GM19351 (cell line): ENCODE measurements at regions not wholly inside any gene's neighbourhood (a gene's known extent, or its start where the extent isn't known, plus 50 kb on each side); places are given as distances from the start of the nearest gene placed in this dataset.
"Not testable (repeated sequence)": the region's sequence is repeated elsewhere in the genome, so short reads cannot be mapped to it uniquely, and the experiment has no call there.

ENCODE experiments used
- ATAC-seq: cut with Tn5 transposase; IDR thresholded peaks from one replicate; pipeline ENCODE4 v1.9.1; 2021; ENCODE audit warnings: mild to moderate bottlenecking, moderate library complexity; ENCODE audit not compliant: unreplicated experiment

DNA sequence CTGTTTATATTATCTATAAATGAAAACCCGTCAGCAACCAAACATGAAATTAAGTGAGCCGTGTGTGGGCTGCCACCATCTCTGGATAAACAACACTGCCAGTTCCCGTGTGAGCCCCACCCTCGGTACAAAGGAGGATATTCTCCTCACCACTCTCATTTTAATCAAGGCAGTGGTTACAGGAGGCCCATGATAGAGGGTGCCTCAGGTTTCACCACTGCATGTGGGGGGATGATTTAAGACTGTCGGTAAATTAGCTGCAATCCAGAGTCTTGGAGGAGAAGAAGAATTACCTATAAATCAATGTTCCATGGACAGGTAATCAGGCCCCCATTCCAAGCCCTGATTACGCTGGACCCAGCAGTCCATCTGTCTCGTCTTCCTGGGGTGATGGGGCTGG is 361.6 kb upstream of the SULF2 start:
- ATAC-seq: no peak

DNA sequence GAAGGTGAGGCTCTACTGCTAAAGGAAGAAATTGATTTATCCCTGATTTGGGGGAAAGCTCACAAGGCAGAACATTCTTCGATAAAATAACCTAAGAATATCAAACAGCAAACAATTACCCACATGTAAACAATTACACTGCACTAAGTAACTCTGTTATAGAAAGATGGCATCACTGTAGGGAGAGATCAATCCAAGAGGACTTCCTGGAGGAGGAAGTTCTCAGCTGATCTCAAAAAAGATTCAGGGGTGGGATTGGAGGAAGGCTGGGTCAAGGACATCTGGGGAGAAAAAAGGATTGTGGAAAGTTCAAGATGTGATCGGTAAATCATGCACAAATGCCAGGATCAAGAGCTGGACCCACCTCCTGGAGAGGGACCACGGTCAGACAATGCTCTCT is 361.0 kb upstream of the SULF2 start:
- no peak for ATAC-seq

DNA sequence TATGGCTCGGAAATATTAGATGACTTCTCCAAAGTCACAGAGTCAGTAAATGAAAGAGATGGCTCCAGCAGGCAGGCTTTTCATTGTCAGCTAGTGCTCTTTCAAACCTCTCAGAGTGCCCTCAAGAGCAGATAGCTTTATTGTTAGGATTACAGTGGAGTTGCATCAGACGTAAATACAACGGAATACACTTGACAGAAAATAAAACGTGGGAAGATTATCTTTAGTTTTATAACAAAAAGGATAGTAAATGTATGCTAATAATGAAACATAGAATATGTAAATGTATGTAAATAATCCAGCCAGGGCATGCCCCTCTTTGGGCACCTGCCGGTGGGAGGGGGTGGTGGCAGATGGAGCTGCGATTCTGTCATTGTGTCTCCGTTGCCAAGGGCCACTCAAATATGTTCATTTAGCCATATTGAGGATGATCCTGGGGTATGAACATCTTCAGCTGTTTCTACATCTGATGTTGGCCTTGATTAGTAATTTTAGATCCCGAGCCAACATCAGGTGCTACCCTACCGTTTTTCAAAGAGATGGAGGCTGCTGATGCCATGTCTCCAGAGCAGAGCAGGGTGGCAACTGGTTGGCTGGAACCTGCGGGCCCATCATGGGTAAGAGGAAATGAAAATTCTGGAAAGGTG is 358.3 kb upstream of the SULF2 start:
- ATAC-seq: no peak

DNA sequence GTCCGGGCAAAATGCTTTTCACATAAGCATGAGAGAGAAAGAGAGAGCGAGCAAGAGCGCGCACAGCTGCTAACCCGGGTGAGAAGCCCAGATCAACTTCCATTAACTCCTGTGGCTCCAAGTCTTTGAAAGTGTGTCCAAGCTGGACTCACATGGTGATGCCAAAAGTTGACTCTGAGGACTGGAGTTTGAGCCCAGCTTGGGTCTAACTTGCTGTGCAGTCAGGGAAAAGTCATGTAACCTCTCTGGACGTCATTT is 357.2 kb upstream of the SULF2 start:
- ATAC-seq: no peak

DNA sequence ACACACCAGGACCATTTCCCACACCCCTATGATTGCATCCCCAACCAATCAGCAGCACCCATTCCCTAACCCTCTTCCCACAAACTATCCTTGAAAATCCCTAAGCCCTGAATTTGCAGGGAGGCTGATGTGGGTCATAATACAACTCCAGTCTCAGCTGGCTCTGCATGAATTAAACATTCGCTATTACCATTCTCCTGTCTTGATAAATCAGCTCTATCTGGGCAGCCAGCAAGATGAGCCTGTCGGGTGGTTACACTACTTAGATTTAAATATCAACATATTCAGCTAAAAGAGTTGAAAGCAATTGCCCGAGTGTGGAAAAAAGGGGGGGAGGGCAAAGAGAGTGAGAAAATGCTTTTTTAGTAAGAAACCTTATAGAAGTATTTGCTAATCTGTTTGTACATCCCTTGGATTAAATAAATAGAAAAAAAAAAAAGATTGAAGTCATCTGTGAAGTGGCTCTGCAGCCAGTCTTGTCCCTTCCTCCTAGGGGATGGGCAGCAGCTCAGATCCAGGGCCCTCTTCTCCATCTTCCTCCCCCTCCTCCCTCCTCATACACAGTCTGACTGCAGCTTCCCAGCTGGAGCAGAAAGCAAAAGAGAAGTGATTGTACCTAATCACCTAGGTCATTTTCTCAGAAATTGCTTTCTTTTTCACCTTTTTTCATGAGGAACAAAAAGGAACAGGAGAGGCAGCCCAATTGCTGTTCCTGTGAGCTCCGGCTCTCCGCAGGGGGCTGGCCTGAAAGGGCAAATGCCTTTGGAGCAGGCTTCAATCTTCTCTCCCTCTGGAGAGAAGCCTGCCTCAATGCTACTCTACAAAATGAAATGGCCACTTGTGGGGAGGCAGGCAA is 356.6 kb upstream of the SULF2 start:
- no peak for ATAC-seq

DNA sequence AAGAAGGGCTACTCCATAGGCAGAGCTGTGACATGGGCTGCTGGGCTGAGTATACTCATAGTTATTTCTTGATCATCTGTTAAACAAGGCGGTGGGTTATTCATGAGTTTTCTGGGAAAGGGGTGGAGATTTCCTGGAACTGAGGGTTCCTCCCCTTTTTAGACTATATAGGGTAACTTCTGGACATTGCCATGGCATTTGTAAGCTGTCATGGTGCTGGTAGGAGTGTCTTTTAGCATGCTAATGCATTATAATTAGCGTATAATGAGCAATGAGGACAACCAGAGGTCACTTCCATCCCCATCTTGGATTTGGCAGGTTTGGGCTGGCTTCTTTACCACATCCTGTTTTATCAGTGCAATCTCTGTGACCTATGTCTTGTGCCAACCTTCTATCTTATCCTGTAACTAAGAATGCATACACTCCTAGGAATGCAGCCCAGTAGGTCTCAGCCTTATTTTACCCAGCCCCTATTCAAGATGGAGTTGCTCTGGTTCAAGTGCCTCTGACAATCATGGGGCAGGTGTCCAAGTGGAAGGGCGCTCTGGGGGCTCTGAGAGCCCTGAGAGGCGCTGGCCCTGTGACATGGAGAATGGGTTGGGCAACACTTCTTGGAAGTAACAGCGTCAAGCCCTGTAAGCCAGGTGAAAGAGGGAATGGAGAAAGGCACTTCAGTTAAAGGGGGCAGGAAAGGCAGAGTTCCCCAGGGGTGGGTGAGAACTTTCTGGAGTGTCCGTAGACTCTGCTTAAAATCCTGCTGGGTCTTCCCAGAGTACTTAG is 354.2 kb upstream of the SULF2 start:
- ATAC-seq: no peak

DNA sequence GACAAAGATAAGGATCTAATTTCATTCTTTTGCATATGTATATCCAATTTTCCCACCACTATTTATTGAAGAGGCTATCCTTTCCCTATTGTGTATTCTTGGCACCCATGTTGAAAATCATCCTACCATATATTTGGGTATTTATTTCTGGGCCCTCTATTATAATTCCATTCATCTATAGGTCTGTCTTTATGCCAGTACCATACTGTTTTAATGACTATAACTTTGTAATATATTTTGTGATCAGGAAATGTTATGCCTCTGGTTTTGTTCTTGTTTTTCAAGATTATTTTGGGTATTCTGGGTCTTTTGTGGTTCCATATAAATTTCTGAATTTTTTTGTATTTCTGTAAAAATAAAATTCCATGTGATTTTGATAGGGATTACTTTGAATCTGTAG is 347.6 kb upstream of the SULF2 start:
- ATAC-seq: no peak

DNA sequence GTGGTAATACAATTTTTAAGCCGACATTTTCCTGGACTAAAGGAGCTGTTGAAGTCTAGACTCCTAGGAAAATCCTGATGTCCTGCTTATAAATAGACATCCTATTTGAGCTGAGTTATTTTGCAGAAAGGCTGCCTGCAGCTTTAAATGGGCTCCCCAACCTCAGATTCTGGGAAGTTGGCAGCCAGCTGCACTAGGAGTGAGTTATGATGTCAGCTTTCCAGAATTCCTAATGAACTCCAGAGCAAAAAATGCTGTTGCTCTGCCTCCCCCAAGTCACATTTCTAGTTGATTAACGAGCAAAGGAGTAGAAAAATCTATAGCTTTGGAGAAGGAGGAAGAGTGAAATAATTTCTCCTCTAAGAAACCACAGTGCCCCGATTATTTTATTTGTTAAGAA is 346.3 kb upstream of the SULF2 start:
- ATAC-seq: no peak

DNA sequence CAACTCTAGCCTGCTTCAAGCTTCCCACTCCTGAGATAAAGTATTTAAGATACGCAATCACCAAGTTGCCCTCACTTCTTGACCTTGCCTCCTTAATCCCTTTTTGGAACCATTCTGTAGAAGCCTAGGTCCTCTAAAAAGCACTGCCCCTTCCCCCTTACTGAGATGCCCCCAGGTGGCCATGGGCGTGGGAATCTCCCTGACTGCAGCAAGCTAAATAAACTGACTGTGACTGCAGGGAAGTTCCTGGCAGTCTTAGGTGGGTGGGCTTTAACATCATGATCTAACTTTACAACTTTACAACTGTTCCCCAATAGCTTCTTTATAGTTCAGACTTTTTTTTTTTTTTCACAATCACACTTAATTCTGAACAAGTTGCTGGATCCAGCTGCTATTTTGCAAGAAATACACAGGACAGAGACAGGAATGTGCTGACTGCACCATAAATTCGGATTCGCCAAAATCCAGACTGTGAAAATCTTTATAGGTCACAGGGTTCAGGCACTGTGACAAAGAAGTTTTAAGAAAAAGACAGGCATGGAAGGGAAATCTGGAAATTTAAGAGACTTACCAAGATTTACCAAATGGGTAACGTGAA is 344.2 kb upstream of the SULF2 start:
- ATAC-seq: no peak

DNA sequence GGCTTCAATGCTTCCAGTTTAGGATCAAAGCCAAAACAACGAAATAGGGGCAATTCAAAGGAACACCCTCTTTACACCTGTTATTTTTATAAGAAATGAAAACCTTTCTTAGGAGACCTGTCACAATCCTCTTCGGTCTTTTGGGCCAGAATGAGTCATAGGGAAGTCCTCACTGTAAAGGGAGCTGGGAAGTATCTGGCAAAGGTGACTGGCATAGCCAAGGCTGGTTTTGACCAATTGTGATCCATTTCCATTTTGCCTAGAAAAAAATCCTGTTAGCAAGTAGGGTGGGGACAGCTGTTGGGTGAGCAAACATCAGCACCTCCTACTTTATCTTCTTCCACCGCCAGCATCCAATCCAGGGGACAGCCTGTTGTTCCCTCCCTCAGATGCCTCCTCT is 343.2 kb upstream of the SULF2 start:
- ATAC-seq: no peak

DNA sequence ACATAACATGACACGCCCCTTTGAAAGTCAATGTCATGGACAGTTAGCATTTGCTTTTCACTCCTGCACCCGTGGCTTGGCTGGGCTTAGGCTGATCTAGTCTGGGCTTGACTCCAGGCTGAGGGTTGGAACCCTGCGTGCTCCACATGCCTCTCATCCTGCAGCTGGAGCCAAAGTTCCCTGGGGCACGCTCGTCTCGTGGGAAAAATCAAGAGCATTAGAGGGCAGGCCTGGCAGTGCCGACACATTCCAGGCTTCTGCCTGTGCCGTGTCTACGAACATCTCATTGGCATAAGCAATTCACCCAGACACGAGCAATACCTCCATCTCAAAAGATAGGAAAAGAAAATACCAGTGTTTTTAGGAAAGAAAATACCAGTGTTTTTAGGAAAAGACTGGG is 342.7 kb upstream of the SULF2 start:
- not testable (repeated sequence) for ATAC-seq

DNA sequence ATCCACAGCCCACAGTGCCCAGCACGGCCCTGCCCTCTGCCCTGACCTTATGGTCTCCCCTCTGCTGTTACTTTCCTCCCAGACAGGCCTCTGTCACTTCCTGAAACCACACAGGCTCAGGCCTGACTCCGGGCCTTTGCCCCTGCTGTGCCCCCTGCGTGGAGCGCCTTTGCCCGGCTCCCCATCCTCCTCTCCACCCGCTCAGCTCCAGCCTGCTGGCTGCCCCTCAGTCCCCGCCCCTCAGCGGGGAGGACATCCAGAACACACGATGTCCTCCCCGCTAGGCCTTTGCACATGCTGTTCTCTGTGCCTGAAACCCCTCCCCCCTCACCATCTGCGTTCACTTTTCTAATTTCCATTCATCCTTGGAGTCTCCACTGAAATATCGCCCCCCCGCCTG is 341.9 kb upstream of the SULF2 start:
- not testable (repeated sequence) for ATAC-seq

DNA sequence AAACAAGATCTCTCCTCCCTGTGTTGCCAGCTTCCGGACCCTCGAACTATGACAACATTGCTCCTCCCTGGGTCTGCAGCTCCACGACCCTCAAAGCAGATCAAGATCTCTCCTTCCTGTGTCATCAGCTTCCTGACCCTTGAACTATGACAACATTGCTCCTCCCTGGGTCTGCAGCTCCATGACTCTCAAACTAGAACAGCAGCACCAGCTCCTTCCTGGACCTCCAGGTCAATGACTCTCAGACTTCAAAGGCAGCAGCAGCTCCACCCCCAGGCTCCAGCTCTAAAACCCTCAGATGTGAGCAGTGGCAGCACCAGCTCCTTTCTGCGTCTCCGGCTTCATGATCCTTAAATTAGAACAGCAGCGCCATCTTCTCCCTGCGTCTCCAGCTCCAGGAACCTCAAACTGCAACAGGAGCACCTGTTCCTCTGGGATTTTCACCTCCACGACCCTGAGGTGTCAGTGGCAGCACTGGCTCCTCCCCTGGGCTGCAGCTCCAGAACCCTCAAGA is 341.0 kb upstream of the SULF2 start:
- ATAC-seq: no peak

DNA sequence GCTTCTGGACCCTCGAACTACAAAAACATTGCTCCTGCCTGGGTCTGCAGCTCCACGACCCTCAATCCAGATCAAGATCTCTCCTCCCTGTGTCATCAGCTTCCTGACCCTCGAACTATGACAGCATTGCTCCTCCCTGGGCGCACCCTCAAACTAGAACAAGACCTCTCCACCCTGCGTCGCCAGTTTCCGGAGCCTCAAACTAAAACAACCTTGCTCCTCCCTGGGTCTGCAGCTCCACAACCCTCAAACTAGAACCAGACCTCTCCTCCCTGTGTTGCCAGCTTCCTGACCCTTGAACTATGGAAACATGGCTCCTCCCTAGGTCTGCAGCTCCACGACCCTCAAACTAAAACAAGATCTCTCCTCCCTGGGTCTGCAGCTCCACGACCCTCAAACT is 339.7 kb upstream of the SULF2 start:
- no peak for ATAC-seq

DNA sequence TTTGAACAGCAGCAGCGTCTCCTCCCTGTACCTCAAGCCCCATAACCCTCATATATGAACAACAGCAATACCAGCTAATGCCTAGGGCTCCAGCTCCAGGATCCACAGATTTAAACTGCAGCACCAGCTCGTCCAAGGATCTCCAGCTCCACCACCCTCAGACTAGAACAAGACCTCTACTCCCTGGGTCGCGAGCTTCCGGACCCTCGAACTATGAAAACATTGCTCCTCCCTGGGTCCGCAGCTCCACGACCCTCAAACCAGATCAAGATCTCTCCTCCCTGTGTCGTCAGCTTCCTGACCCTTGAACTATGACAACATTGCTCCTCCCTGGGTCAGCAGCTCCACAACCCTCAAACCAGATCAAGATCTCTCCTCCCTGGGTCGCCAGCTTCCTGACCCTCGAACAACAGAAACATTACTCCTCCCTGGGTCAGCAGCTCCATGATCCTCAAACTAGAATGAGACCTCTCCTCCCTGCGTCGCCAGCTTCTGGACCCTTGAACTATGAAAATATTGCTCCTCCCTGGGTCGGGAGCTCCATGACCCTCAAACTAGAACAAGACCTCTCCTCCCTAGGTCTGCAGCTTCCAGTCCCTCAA is 339.0 kb upstream of the SULF2 start:
- no peak for ATAC-seq

DNA sequence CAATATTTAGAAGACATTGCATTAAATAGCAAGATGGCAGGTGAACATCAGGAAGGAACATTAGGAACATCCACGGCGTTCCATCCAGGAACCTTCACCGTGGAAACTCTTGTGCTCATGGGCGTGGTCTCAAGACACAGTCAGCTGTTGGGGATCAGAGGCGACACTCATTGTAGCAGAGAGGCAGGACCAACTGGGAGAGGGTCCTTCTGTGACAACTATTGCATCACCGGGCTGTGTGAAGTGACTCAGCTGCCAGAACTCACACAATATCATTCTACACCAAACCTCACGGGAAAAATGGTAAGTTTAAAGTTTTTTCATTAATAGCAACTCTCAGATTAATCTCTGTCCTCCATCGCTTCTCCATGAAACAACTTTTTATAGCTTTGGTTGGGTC is 334.8 kb upstream of the SULF2 start:
- no peak for ATAC-seq

DNA sequence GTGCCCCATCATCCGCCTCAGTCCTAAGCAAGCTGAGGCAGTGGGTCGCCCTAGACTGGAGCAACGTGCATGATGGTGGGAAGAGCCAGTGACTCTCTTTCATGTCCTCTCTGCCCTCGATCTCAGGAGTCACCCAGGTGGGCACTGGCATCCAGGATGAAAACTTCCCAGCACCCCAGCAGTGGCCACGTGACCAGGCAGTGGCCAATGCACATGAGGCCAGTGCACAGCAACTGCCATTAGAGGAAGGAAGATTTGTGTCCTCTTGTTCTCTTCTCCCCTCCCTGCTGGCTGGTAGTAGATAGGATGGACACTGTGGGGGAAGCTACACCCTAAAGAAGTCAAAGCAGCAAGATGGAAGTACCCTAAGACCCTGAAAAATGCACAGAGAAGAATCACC is 334.1 kb upstream of the SULF2 start:
- ATAC-seq: not testable (repeated sequence)

DNA sequence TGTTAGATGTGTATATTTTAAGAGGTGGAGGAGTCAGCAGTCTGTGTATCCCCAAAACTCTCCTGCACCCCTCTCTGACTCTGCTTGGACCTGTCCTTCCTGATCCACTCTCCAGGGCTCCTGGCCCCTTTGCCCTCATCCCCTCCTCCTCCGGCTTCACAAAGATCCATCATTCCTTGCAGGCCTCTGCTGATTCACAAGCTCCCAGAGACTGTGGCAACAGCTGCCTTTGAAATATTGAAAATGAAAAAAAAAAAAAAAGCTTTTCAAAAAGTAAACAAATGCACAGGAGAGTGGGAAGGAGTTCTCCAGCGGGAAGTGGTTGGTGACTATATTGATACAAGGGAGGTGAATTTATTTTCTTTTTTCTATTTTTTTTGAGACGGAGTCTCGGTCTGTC is 330.2 kb upstream of the SULF2 start:
- no peak for ATAC-seq

DNA sequence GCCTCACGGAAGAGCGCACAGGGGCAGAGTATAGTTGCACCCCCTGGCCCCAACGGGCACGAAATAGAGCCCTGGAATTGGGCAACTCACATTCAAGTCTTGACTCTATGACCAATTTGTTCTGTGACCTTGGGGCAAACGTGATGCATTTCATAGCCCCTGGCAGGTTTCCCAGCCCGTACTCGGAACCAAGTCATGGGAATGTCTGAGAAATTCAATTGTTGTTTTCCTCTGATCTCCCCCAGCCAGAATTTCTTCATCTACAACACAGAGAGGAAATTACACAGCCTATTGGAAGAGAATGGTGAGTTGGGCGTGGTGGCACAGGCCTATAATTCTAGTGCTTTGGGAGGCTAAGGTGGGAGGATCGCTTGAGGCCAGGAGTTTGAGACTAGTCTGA is 322.3 kb upstream of the SULF2 start:
- ATAC-seq: no peak

DNA sequence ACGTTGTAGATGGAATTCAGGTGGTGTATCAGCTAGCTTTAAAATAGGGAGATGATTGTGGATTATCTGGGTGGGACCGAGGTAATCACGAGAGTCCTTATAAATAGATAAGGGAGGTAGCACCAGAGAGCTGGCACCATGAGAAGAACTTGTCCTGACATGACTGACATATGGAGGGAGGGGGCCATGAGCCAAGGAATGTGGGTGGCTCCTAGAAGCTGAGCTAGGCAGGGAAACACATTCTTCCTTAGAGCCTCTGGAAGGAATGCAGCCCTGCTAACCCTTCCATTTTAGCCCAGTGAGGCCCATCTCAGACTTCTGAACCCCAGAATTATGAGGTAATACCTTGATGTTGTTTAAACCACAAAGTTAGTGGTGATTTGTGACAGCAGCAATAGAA is 321.1 kb upstream of the SULF2 start:
- no peak for ATAC-seq

DNA sequence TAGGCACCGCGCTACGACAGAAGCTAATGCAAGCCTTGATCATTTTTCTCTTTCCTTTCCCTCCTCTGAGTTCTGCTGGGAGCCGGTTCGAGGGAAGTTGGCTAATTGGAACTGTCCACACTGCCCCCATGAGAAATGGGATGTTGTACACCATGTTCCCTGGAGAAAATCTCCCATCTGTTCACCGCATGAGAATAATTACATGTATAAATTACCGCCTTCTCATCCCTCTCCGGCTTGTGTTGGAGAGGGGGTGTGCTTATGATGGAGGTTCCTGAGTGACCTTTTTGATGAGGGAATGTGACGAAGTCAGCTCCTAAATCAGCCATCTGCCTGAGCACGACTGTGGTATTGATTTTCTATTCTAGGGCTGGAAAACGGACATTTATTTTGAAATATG is 320.2 kb upstream of the SULF2 start:
- no peak for ATAC-seq
